Endothelial cell (in vitro differentiated cells): ENCODE measurements at regions not wholly inside any gene's neighbourhood (a gene's known extent, or its start where the extent isn't known, plus 50 kb on each side); places are given as distances from the start of the nearest gene placed in this dataset.

Experiments
- DNase-seq: peaks from one replicate; pipeline ENCODE4 v3.0.0; 2021; ENCODE audit warnings: low spot score
- H3K27ac Mint-ChIP-seq: one replicate; pipeline ENCODE4 v1.8.0; 2021; ENCODE audit warnings: mixed read lengths, inconsistent platforms; ENCODE audit not compliant: unreplicated experiment
- H3K27me3 Mint-ChIP-seq: one replicate; pipeline ENCODE4 v1.8.0; 2021; ENCODE audit warnings: mild to moderate bottlenecking, moderate library complexity, mixed read lengths, inconsistent platforms; ENCODE audit not compliant: unreplicated experiment
- H3K36me3 Mint-ChIP-seq: one replicate; pipeline ENCODE4 v1.8.0; 2021; ENCODE audit warnings: mild to moderate bottlenecking, low read depth, mixed read lengths, inconsistent platforms; ENCODE audit not compliant: unreplicated experiment
- H3K4me1 Mint-ChIP-seq: one replicate; pipeline ENCODE4 v1.8.0; 2021; ENCODE audit warnings: mild to moderate bottlenecking, mixed read lengths, inconsistent platforms; ENCODE audit not compliant: unreplicated experiment
- H3K4me3 Mint-ChIP-seq: one replicate; pipeline ENCODE4 v1.8.0; 2021; ENCODE audit warnings: mild to moderate bottlenecking, mixed read lengths, inconsistent platforms; ENCODE audit not compliant: unreplicated experiment
- H3K9me3 Mint-ChIP-seq: one replicate; pipeline ENCODE4 v1.8.0; 2021; ENCODE audit warnings: mixed read lengths, inconsistent platforms; ENCODE audit not compliant: unreplicated experiment
- TF ChIP-seq, protein P1 (sequence below): fragments of 200-600 bp; sonication (generic); IDR thresholded peaks from one replicate; pipeline ENCODE4 v1.5.0; 2021; ENCODE audit warnings: antibody characterized with exemption; ENCODE audit not compliant: unreplicated experiment

DNA sequence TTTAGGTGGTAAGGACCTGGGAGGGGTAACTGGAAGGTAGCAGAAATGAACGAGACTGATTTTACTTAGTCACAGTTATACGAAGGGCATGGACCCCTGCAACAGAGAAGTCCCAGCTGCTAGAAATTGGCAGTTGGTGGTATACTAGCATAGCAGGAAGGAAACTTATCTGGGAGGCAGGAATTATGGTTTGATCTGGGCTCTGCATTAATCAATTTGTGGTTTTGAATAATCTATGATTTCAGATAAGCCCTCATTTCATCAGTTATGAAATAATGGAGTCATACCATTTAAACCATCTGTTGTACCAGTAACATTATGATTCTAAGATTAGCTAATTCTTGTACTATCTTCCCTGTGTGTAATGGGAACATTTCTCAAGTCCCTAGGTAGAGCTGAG lies 54.0 kb upstream of the TMEM229A start:
- H3K36me3 Mint-ChIP-seq, result peaks cover 6% of the 10 kb centered on the region
- peaks cover 19% of the 10 kb centered on the region for H3K4me1 Mint-ChIP-seq
- no peak overlapping the region for H3K4me3 Mint-ChIP-seq
- no peak overlapping the region for H3K27ac Mint-ChIP-seq
- peaks cover 3% of the 10 kb centered on the region for H3K27me3 Mint-ChIP-seq
- DNase-seq, result no peak
- TF ChIP-seq, protein P1, sequence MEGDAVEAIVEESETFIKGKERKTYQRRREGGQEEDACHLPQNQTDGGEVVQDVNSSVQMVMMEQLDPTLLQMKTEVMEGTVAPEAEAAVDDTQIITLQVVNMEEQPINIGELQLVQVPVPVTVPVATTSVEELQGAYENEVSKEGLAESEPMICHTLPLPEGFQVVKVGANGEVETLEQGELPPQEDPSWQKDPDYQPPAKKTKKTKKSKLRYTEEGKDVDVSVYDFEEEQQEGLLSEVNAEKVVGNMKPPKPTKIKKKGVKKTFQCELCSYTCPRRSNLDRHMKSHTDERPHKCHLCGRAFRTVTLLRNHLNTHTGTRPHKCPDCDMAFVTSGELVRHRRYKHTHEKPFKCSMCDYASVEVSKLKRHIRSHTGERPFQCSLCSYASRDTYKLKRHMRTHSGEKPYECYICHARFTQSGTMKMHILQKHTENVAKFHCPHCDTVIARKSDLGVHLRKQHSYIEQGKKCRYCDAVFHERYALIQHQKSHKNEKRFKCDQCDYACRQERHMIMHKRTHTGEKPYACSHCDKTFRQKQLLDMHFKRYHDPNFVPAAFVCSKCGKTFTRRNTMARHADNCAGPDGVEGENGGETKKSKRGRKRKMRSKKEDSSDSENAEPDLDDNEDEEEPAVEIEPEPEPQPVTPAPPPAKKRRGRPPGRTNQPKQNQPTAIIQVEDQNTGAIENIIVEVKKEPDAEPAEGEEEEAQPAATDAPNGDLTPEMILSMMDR, result no peak
- H3K9me3 Mint-ChIP-seq, result no peaks in the 10 kb centered on the region

DNA sequence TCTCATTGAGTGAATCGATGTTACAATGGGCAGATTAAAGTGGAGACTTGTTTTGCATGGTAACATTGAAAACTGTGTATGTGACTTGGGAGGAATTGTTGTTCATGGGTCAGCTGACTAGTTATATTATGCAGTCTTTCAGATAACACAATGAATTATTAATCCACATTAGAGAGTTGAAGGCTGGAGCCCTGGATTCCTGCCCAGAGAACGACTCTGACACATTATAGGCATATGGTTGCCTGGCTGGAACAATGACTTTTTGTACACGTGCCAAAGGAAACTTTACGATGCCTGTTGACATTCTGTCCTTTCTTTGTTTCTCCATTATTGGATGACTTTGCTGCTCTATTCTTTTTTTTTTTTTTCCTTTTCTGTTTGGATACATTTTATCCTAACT lies 52.3 kb upstream of the TMEM229A start:
- no peaks in the 10 kb centered on the region for H3K9me3 Mint-ChIP-seq
- no peak overlapping the region for H3K27ac Mint-ChIP-seq
- H3K4me3 Mint-ChIP-seq, result no peak overlapping the region
- TF ChIP-seq, protein P1, result no peak
- peaks cover 19% of the 10 kb centered on the region for H3K4me1 Mint-ChIP-seq
- peaks cover 3% of the 10 kb centered on the region for H3K27me3 Mint-ChIP-seq
- DNase-seq, result no peak
- H3K36me3 Mint-ChIP-seq, result peaks cover 6% of the 10 kb centered on the region

DNA sequence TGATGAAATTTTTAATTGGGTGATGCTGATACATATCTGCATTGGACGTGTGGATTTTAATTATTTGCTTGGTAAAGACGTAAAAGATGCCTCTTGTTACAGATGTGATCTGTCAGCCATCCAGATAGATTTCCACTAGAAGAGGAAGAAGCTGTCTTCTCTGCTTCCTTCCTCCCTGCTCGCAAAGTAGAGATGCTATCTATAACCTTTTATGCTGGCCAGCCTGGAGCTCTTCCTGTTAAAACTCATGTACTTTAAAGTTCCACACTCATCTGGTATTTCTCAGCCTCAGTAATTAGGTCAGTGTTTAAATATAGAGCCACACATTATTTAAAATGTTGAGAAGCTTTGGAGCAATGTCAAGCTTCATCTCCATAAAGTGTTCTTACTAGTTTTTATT lies 51.2 kb upstream of the TMEM229A start:
- H3K4me1 Mint-ChIP-seq, result peaks cover 19% of the 10 kb centered on the region
- H3K36me3 Mint-ChIP-seq, result peaks cover 6% of the 10 kb centered on the region
- no peak overlapping the region for H3K4me3 Mint-ChIP-seq
- no peak for DNase-seq
- H3K9me3 Mint-ChIP-seq, result no peaks in the 10 kb centered on the region
- TF ChIP-seq, protein P1, result no peak
- H3K27ac Mint-ChIP-seq, result peak overlapping the region; percentile 34
- H3K27me3 Mint-ChIP-seq, result peaks cover 3% of the 10 kb centered on the region
